Mesenchymal stem cell (in vitro differentiated cells and primary cell): ENCODE measurements at regions not wholly inside any gene's neighbourhood (a gene's known extent, or its start where the extent isn't known, plus 50 kb on each side); places are given as distances from the start of the nearest gene placed in this dataset.

Experiments
- DNase-seq: peaks from one replicate; pipeline ENCODE4 v3.0.0-alpha.2; 2013
- H2AFZ ChIP-seq: one replicate; pipeline ENCODE4 v1.6.1; 2013; ENCODE audit warnings: low read depth, mild to moderate bottlenecking, control low read depth, inconsistent platforms, low read length, moderate library complexity
- H2AK5ac ChIP-seq: 2 replicates; pipeline ENCODE4 v1.6.1; 2013; ENCODE audit warnings: low read length, moderate library complexity, mild to moderate bottlenecking, inconsistent platforms; ENCODE audit not compliant: severe bottlenecking
- H2BK120ac ChIP-seq: one replicate; pipeline ENCODE4 v1.6.1; 2013; ENCODE audit warnings: low read depth, mild to moderate bottlenecking, inconsistent platforms, low read length, moderate library complexity
- H2BK12ac ChIP-seq, 2 experiments: one replicate each; pipeline ENCODE4 v1.6.1; 2013; ENCODE audit warnings: inconsistent platforms in 2 of 2, low read length in 2 of 2, mild to moderate bottlenecking in 2 of 2, moderate library complexity in 2 of 2, control low read depth in 1 of 2
- H2BK15ac ChIP-seq: one replicate; pipeline ENCODE4 v1.6.1; 2013; ENCODE audit warnings: mild to moderate bottlenecking, low read depth, inconsistent platforms; ENCODE audit not compliant: poor library complexity, severe bottlenecking
- H2BK5ac ChIP-seq: 2 replicates; pipeline ENCODE4 v1.6.1; 2013; ENCODE audit warnings: low read depth, mild to moderate bottlenecking, low read length, control low read depth, inconsistent platforms; ENCODE audit not compliant: poor library complexity, severe bottlenecking
- H3K14ac ChIP-seq, 2 experiments: one replicate each; pipeline ENCODE4 v1.6.1; 2013; ENCODE audit warnings: inconsistent platforms in 2 of 2, low read length in 2 of 2, control low read depth in 1 of 2, mild to moderate bottlenecking in 1 of 2, moderate library complexity in 1 of 2
- H3K18ac ChIP-seq, 2 experiments: one replicate each; pipeline ENCODE4 v1.6.1; 2013; ENCODE audit warnings: inconsistent platforms in 2 of 2, low read length in 2 of 2, control low read depth in 1 of 2, low read depth in 1 of 2, mild to moderate bottlenecking in 1 of 2
- H3K23ac ChIP-seq, 2 experiments: one replicate each; pipeline ENCODE4 v1.6.1; 2013; ENCODE audit warnings: inconsistent platforms in 2 of 2, low read length in 2 of 2, mild to moderate bottlenecking in 2 of 2, moderate library complexity in 2 of 2, control low read depth in 1 of 2
- H3K27ac ChIP-seq: 2 replicates; pipeline ENCODE4 v1.5.1; 2013; ENCODE audit warnings: mild to moderate bottlenecking, moderate library complexity, low read length, control low read depth, inconsistent platforms; ENCODE audit not compliant: poor library complexity, severe bottlenecking
- H3K27me3 ChIP-seq, 2 experiments: 2 replicates each; pipeline versions ENCODE4 v1.6.1 to v1.7.0; 2013; ENCODE audit warnings: low read length in 2 of 2, mild to moderate bottlenecking in 2 of 2, moderate library complexity in 2 of 2, control low read depth in 1 of 2, inconsistent platforms in 1 of 2; ENCODE audit not compliant: control insufficient read depth in 1 of 2, insufficient read depth in 1 of 2
- H3K36me3 ChIP-seq, 2 experiments: 2 replicates each; pipeline versions ENCODE4 v1.6.1 to v1.7.0; 2013; ENCODE audit warnings: low read length in 2 of 2, control low read depth in 1 of 2, inconsistent platforms in 1 of 2, low read depth in 1 of 2, mild to moderate bottlenecking in 1 of 2; ENCODE audit not compliant: insufficient read depth in 2 of 2, control insufficient read depth in 1 of 2
- H3K4ac ChIP-seq, 2 experiments: one replicate each; pipeline ENCODE4 v1.6.1; 2013; ENCODE audit warnings: inconsistent platforms in 2 of 2, low read length in 2 of 2, mild to moderate bottlenecking in 2 of 2, moderate library complexity in 2 of 2, control low read depth in 1 of 2, low read depth in 1 of 2
- H3K4me1 ChIP-seq: 2 replicates; pipeline ENCODE4 v1.6.1; 2013; ENCODE audit warnings: low read depth, low read length, control low read depth; ENCODE audit not compliant: control insufficient read depth, insufficient read depth
- H3K4me2 ChIP-seq: 2 replicates; pipeline ENCODE4 v1.6.1; 2013; ENCODE audit warnings: low read length, mild to moderate bottlenecking, inconsistent platforms; ENCODE audit not compliant: poor library complexity, severe bottlenecking
- H3K4me3 ChIP-seq, 2 experiments: 2 replicates each; pipeline versions ENCODE4 v1.5.1 to v1.7.0; 2013; ENCODE audit warnings: low read length in 2 of 2, mild to moderate bottlenecking in 2 of 2, control low read depth in 1 of 2, low read depth in 1 of 2; ENCODE audit not compliant: insufficient read depth in 1 of 2
- H3K79me1 ChIP-seq: replicated peaks from 2 replicates; pipeline ENCODE4 v1.6.1; 2013; ENCODE audit warnings: mild to moderate bottlenecking, control low read depth, low read length, inconsistent platforms; ENCODE audit not compliant: poor library complexity, severe bottlenecking
- H3K9ac ChIP-seq: 2 replicates; pipeline ENCODE4 v1.7.0; 2013; ENCODE audit warnings: mild to moderate bottlenecking, low read length, moderate library complexity
- H3K9me3 ChIP-seq: 2 replicates; pipeline ENCODE4 v1.7.0; 2013; ENCODE audit warnings: mild to moderate bottlenecking, low read length; ENCODE audit not compliant: control insufficient read depth
- H4K8ac ChIP-seq: one replicate; pipeline ENCODE4 v1.6.1; 2013; ENCODE audit warnings: inconsistent platforms, mild to moderate bottlenecking, low read length, moderate library complexity
- H4K91ac ChIP-seq: one replicate; pipeline ENCODE4 v1.6.1; 2013; ENCODE audit warnings: mild to moderate bottlenecking, low read length, inconsistent platforms
- WGBS: methylation state at CpG from one replicate; pipeline ENCODE4 v1.1.7; 2013; ENCODE audit warnings: mixed read lengths; 5-methylcytosine and 5-hydroxymethylcytosine counted together

GRCh38 chr1:94666797-94667196, 125.2 kb upstream of the F3 start:
- Histone ChIP-seq H3K9me3 (no peaks in the 10 kb centered on the region), H2BK5ac (no peak overlapping the region), H4K91ac (no peak overlapping the region), H2AFZ (no peak overlapping the region), H2AK5ac (no peak overlapping the region), H3K23ac (no peak overlapping the region), H2BK12ac (no peak overlapping the region), H2BK15ac (no peak overlapping the region), H3K14ac (no peak overlapping the region), H3K4me1 (no peaks in the 10 kb centered on the region), H3K4me2 (no peak overlapping the region), H3K36me3 (peaks cover 0 to 2% of the 10 kb centered on the region in 2 experiments), H3K4ac (no peak overlapping the region), H2BK120ac (no peak overlapping the region), H3K27ac (no peak overlapping the region), H3K79me1 (no peaks in the 10 kb centered on the region), H3K18ac (no peak overlapping the region), H3K27me3 (peaks cover 0 to 2% of the 10 kb centered on the region in 2 experiments), H3K4me3 (no peak overlapping the region), H3K9ac (no peak overlapping the region), H4K8ac (no peak overlapping the region)
- no peak for DNase-seq
- WGBS, result no CpG with 5 or more reads among the region's 1 CpG

- H3K18ac ChIP-seq, result no peak overlapping the region
- H4K8ac ChIP-seq, result no peak overlapping the region
- no peak overlapping the region for H3K4me3 ChIP-seq
- no peak overlapping the region for H2BK15ac ChIP-seq
- H3K23ac ChIP-seq, result no peak overlapping the region
- no peaks in the 10 kb centered on the region for H3K9me3 ChIP-seq
- H2BK5ac ChIP-seq, result no peak overlapping the region
- no peak overlapping the region for H3K27ac ChIP-seq
- no peaks in the 10 kb centered on the region for H3K79me1 ChIP-seq
- no peak overlapping the region for H2BK12ac ChIP-seq
- H4K91ac ChIP-seq, result no peak overlapping the region
- H3K14ac ChIP-seq, result no peak overlapping the region
- DNase-seq, result no peak
- no peaks in the 10 kb centered on the region for H3K27me3 ChIP-seq
- H3K36me3 ChIP-seq, result no peaks in the 10 kb centered on the region
- no peak overlapping the region for H3K9ac ChIP-seq
- no peak overlapping the region for H3K4me2 ChIP-seq
- no peak overlapping the region for H2AFZ ChIP-seq
- WGBS, result no CpG with 5 or more reads among the region's 2 CpGs
- peaks cover 2% of the 10 kb centered on the region for H3K4me1 ChIP-seq
- H2BK120ac ChIP-seq, result no peak overlapping the region
- H3K4ac ChIP-seq, result no peak overlapping the region
- H2AK5ac ChIP-seq, result no peak overlapping the region
These were observed 119.9 kb upstream of the F3 start for GRCh38 chr1:94661431-94661932.

- no peak overlapping the region for H3K9ac ChIP-seq
- H3K79me1 ChIP-seq, result no peaks in the 10 kb centered on the region
- no peak overlapping the region for H2AFZ ChIP-seq
- H3K4me1 ChIP-seq, result peaks cover 2% of the 10 kb centered on the region
- no peaks in the 10 kb centered on the region for H3K27me3 ChIP-seq
- no peak overlapping the region for H2AK5ac ChIP-seq
- H3K4ac ChIP-seq, result no peak overlapping the region
- no peak overlapping the region for H3K23ac ChIP-seq
- no peaks in the 10 kb centered on the region for H3K36me3 ChIP-seq
- H2BK5ac ChIP-seq, result no peak overlapping the region
- H2BK120ac ChIP-seq, result no peak overlapping the region
- H3K18ac ChIP-seq, result peak overlapping the region in 1 of 2 experiments; percentile 11
- H3K14ac ChIP-seq, result no peak overlapping the region
- no peak overlapping the region for H3K4me3 ChIP-seq
- no peak overlapping the region for H4K91ac ChIP-seq
- no peak overlapping the region for H3K27ac ChIP-seq
- H4K8ac ChIP-seq, result no peak overlapping the region
- peak; percentile 45 for DNase-seq
- no peaks in the 10 kb centered on the region for H3K9me3 ChIP-seq
- H3K4me2 ChIP-seq, result no peak overlapping the region
- no peak overlapping the region for H2BK12ac ChIP-seq
- no peak overlapping the region for H2BK15ac ChIP-seq
These were observed 119.4 kb upstream of the F3 start for GRCh38 chr1:94660994-94661393.

GRCh38 chr1:94660258-94660657, 118.7 kb upstream of the F3 start:
- Histone ChIP-seq H3K27ac (no peak overlapping the region), H3K27me3 (no peaks in the 10 kb centered on the region), H2BK5ac (no peak overlapping the region), H3K4me2 (no peak overlapping the region), H3K18ac (no peak overlapping the region), H3K36me3 (no peaks in the 10 kb centered on the region), H2AK5ac (no peak overlapping the region), H4K91ac (no peak overlapping the region), H3K23ac (no peak overlapping the region), H3K9ac (no peak overlapping the region), H2BK12ac (no peak overlapping the region), H3K4ac (no peak overlapping the region), H4K8ac (no peak overlapping the region), H2BK120ac (no peak overlapping the region), H2AFZ (no peak overlapping the region), H3K4me1 (peaks cover 2% of the 10 kb centered on the region), H3K4me3 (no peak overlapping the region), H3K79me1 (no peaks in the 10 kb centered on the region), H2BK15ac (no peak overlapping the region), H3K14ac (no peak overlapping the region), H3K9me3 (no peaks in the 10 kb centered on the region)
- DNase-seq, result no peak
- WGBS, result 33% methylated on average over 1 of the region's 2 CpGs
